Ishikawa (cell line): ENCODE measurements at regions not wholly inside any gene's neighbourhood (a gene's known extent, or its start where the extent isn't known, plus 50 kb on each side); places are given as distances from the start of the nearest gene placed in this dataset.

Experiments used
- CEBPB ChIP-seq: IDR thresholded peaks from 2 replicates; pipeline ENCODE4 v1.6.1; 2012
- CREB1 ChIP-seq: IDR thresholded peaks from 2 replicates; pipeline ENCODE4 v1.6.1; 2012; ENCODE audit warnings: low read depth
- EGR1 ChIP-seq: IDR thresholded peaks from 2 replicates; pipeline ENCODE4 v1.6.1; 2012
- EP300 ChIP-seq: IDR thresholded peaks from 2 replicates; pipeline ENCODE4 v1.6.1; 2012; ENCODE audit warnings: borderline replicate concordance
- FOXM1 ChIP-seq: IDR thresholded peaks from 2 replicates; pipeline ENCODE4 v1.6.1; 2012; ENCODE audit warnings: low read depth, borderline replicate concordance
- MAX ChIP-seq: IDR thresholded peaks from 2 replicates; pipeline ENCODE4 v1.6.1; 2012
- NFIC ChIP-seq: IDR thresholded peaks from 2 replicates; pipeline ENCODE4 v1.6.1; 2012
- RAD21 ChIP-seq: IDR thresholded peaks from 2 replicates; pipeline ENCODE4 v1.6.1; 2012; ENCODE audit warnings: low read depth
- REST ChIP-seq: IDR thresholded peaks from 2 replicates; pipeline ENCODE4 v1.6.1; 2012; ENCODE audit warnings: low read depth, mild to moderate bottlenecking
- TAF1 ChIP-seq: IDR thresholded peaks from 2 replicates; pipeline ENCODE4 v1.6.1; 2012; ENCODE audit warnings: low read depth, mild to moderate bottlenecking
- TCF12 ChIP-seq: IDR thresholded peaks from 2 replicates; pipeline ENCODE4 v1.6.1; 2012; ENCODE audit warnings: low read depth
- TEAD4 ChIP-seq: IDR thresholded peaks from 2 replicates; pipeline ENCODE4 v1.6.1; 2012
- USF1 ChIP-seq: IDR thresholded peaks from 2 replicates; pipeline ENCODE4 v1.6.1; 2012
- YY1 ChIP-seq: IDR thresholded peaks from 2 replicates; pipeline ENCODE4 v1.6.1; 2012; ENCODE audit warnings: low read depth
- ZBTB7A ChIP-seq: IDR thresholded peaks from 2 replicates; pipeline ENCODE4 v1.6.1; 2012; ENCODE audit warnings: low read depth

- TF ChIP-seq TEAD4 (no peak), ZBTB7A (no peak), FOXM1 (no peak), TAF1 (no peak), RAD21 (no peak), NFIC (no peak), CEBPB (no peak), CREB1 (no peak), USF1 (no peak), TCF12 (no peak)
Measured at GRCh38 chr1:227390525-227390924, 72.2 kb upstream of the CDC42BPA start.

GRCh38 chr1:227388214-227389168 lies 70.2 kb upstream of the CDC42BPA start:
- TF ChIP-seq TAF1 (no peak), USF1 (no peak)

GRCh38 chr1:227379555-227379892 lies 61.2 kb upstream of the CDC42BPA start:
- TF ChIP-seq TCF12: no peak
- no peak for TF ChIP-seq CEBPB
- no peak for TF ChIP-seq TAF1
- TF ChIP-seq TEAD4: no peak

GRCh38 chr1:227378871-227379554 lies 60.7 kb upstream of the CDC42BPA start:
- TF ChIP-seq TAF1: no peak
- no peak for TF ChIP-seq REST
- TF ChIP-seq EP300: no peak
- TF ChIP-seq FOXM1: no peak
- TF ChIP-seq RAD21: no peak
- no peak for TF ChIP-seq EGR1

GRCh38 chr1:227378181-227378580 lies 59.9 kb upstream of the CDC42BPA start:
- TF ChIP-seq TCF12 (no peak), NFIC (no peak), TAF1 (no peak), EP300 (no peak), FOXM1 (no peak), ZBTB7A (no peak), MAX (no peak), CEBPB (no peak), TEAD4 (no peak), REST (no peak), CREB1 (no peak), YY1 (no peak), EGR1 (no peak), USF1 (no peak), RAD21 (no peak)

GRCh38 chr1:227374846-227375245 lies 56.6 kb upstream of the CDC42BPA start:
- TF ChIP-seq RAD21 (no peak), MAX (no peak), REST (no peak), EP300 (no peak), TCF12 (no peak), TAF1 (no peak), TEAD4 (no peak), EGR1 (no peak)
